H1 (cell line): ENCODE measurements at regions not wholly inside any gene's neighbourhood (a gene's known extent, or its start where the extent isn't known, plus 50 kb on each side); places are given as distances from the start of the nearest gene placed in this dataset.
A peak's percentile ranks its signal among the peaks of the same experiment; 100 is the strongest.

Experiments used
- CTCF ChIA-PET: fragments of 300-600 bp; sonication (Branson Sonifier 250); formaldehyde crosslinking; loops from one replicate; lab custom pipeline; 2021; ENCODE audit not compliant: partially characterized antibody; lab: Charles Lee
- POLR2A ChIA-PET: fragments of 300-600 bp; sonication (Branson Sonifier 250); formaldehyde crosslinking; loops from one replicate; lab custom pipeline; 2021; ENCODE audit warnings: inconsistent platforms; ENCODE audit not compliant: partially characterized antibody; lab: Charles Lee
- DNase-seq, 2 experiments: peaks; one replicate each; pipeline versions ENCODE4 v3.0.0 to v3.0.0-alpha.2; 2010 to 2022; ENCODE audit warnings: low spot score in 2 of 2, low read depth in 1 of 2, mixed read lengths in 1 of 2
- FAIRE-seq: peaks from 2 replicates; lab custom pipeline; 2011; peaks lifted over from hg19 to GRCh38; lab: Jason Lieb, UNC
- H2AFZ ChIP-seq: 2 replicates; pipeline ENCODE4 v1.8.1; 2012; ENCODE audit warnings: low read length, inconsistent platforms
- H2AK5ac ChIP-seq: 2 replicates; pipeline ENCODE4 v1.6.1; 2013; ENCODE audit warnings: low read depth, low read length
- H2BK120ac ChIP-seq: replicated peaks from 2 replicates; pipeline ENCODE3; 2013; ENCODE audit warnings: low read depth, low read length, inconsistent platforms
- H2BK12ac ChIP-seq: 2 replicates; pipeline ENCODE4 v1.6.1; 2013; ENCODE audit warnings: low read depth, low read length
- H2BK15ac ChIP-seq: 2 replicates; pipeline ENCODE4 v1.6.1; 2013; ENCODE audit warnings: low read length
- H2BK20ac ChIP-seq: 2 replicates; pipeline ENCODE4 v1.6.1; 2013; ENCODE audit warnings: low read length
- H2BK5ac ChIP-seq: 2 replicates; pipeline ENCODE4 v1.6.1; 2013; ENCODE audit warnings: low read depth, low read length
- H3K14ac ChIP-seq: 2 replicates; pipeline ENCODE4 v1.6.1; 2013; ENCODE audit warnings: inconsistent platforms; ENCODE audit not compliant: insufficient read length
- H3K18ac ChIP-seq: 2 replicates; pipeline ENCODE4 v1.6.1; 2013; ENCODE audit warnings: low read length; ENCODE audit errors: extremely low read depth
- H3K23ac ChIP-seq: 2 replicates; pipeline ENCODE4 v1.6.1; 2013; ENCODE audit warnings: inconsistent platforms; ENCODE audit not compliant: insufficient read length
- H3K23me2 ChIP-seq: 2 replicates; pipeline ENCODE4 v1.6.1; 2013; ENCODE audit warnings: low read depth, low read length
- H3K27ac ChIP-seq: 2 replicates; pipeline ENCODE4 v1.6.1; 2011; ENCODE audit warnings: low read depth, low read length, inconsistent platforms
- H3K27me3 ChIP-seq, 4 experiments: replicated peaks in 1 of 4; 1 replicate in 1 of 4; 2 replicates in 3 of 4; pipeline versions ENCODE4 v1.6.1 to v1.8.1; 2011 to 2013; ENCODE audit warnings: low read length in 3 of 4, mild to moderate bottlenecking in 3 of 4, inconsistent platforms in 2 of 4, mixed read lengths in 2 of 4, moderate library complexity in 1 of 4; ENCODE audit not compliant: control insufficient read depth in 3 of 4, insufficient read depth in 3 of 4; ENCODE audit errors: extremely low read depth in 1 of 4
- H3K36me3 ChIP-seq, 4 experiments: 2 replicates each; pipeline versions ENCODE4 v1.6.1 to v1.8.1; 2011 to 2013; ENCODE audit warnings: mild to moderate bottlenecking in 4 of 4, low read length in 3 of 4, moderate library complexity in 2 of 4, control low read depth in 1 of 4, inconsistent platforms in 1 of 4; ENCODE audit not compliant: insufficient read depth in 4 of 4, control insufficient read depth in 2 of 4
- H3K4ac ChIP-seq: replicated peaks from 2 replicates; pipeline ENCODE3; 2013; ENCODE audit warnings: low read length, low read depth, mixed read lengths, inconsistent platforms; ENCODE audit not compliant: insufficient read length
- H3K4me1 ChIP-seq, 4 experiments: replicated peaks in 1 of 4; 1 replicate in 1 of 4; 2 replicates in 3 of 4; pipeline versions ENCODE4 v1.6.1 to v1.8.1; 2011 to 2013; ENCODE audit warnings: low read length in 3 of 4, inconsistent platforms in 2 of 4, mixed read lengths in 1 of 4; ENCODE audit not compliant: insufficient read depth in 4 of 4, control insufficient read depth in 3 of 4
- H3K4me2 ChIP-seq, 2 experiments: 2 replicates each; pipeline versions ENCODE4 v1.6.1 to v1.8.1; 2011 to 2013; ENCODE audit warnings: low read depth in 2 of 2, low read length in 2 of 2, control low read depth in 1 of 2, inconsistent platforms in 1 of 2, mild to moderate bottlenecking in 1 of 2; ENCODE audit not compliant: insufficient read depth in 1 of 2
- H3K4me3 ChIP-seq, 4 experiments: fragments of 200-600, 300-600 bp in 1 of 4; sonication (generic), shearing (Covaris generic), sonication (Bioruptor Twin) in 1 of 4; 2 replicates each; pipeline versions ENCODE4 v1.5.1 to v1.8.1; 2011 to 2016; ENCODE audit warnings: low read length in 4 of 4, low read depth in 3 of 4, control low read depth in 2 of 4, inconsistent platforms in 2 of 4, mild to moderate bottlenecking in 2 of 4, mixed read lengths in 1 of 4, moderate library complexity in 1 of 4; ENCODE audit not compliant: insufficient read depth in 2 of 4; ENCODE audit errors: extremely low read depth in 1 of 4
- H3K56ac ChIP-seq: replicated peaks from 2 replicates; pipeline ENCODE3; 2013; ENCODE audit warnings: low read depth, mild to moderate bottlenecking, mixed read lengths, low read length, inconsistent platforms; ENCODE audit not compliant: insufficient read length
- H3K79me1 ChIP-seq: 2 replicates; pipeline ENCODE4 v1.6.1; 2013; ENCODE audit warnings: low read depth, low read length, control low read depth
- H3K79me2 ChIP-seq, 2 experiments: 2 replicates each; pipeline versions ENCODE4 v1.6.1 to v1.8.1; 2012 to 2013; ENCODE audit warnings: low read length in 2 of 2, mild to moderate bottlenecking in 2 of 2, inconsistent platforms in 1 of 2; ENCODE audit not compliant: insufficient read depth in 2 of 2, control insufficient read depth in 1 of 2
- H3K9ac ChIP-seq, 4 experiments: replicated peaks in 1 of 4; 1 replicate in 1 of 4; 2 replicates in 3 of 4; pipeline versions ENCODE4 v1.6.1 to v1.8.1; 2011 to 2013; ENCODE audit warnings: low read depth in 3 of 4, low read length in 3 of 4, control low read depth in 2 of 4, mild to moderate bottlenecking in 2 of 4, moderate library complexity in 2 of 4, inconsistent platforms in 1 of 4; ENCODE audit errors: extremely low read depth in 1 of 4
- H3K9me3 ChIP-seq, 2 experiments: 2 replicates each; pipeline versions ENCODE4 v1.6.1 to v1.8.1; 2012 to 2013; ENCODE audit warnings: mild to moderate bottlenecking in 2 of 2, moderate library complexity in 2 of 2, control low read depth in 1 of 2, inconsistent platforms in 1 of 2, low read depth in 1 of 2, low read length in 1 of 2, mixed read lengths in 1 of 2; ENCODE audit not compliant: insufficient read depth in 2 of 2
- H4K20me1 ChIP-seq, 2 experiments: replicated peaks in 1 of 2; 2 replicates each; pipeline versions ENCODE3 to v1.8.1; 2011 to 2013; ENCODE audit warnings: inconsistent platforms in 2 of 2, low read length in 2 of 2, mild to moderate bottlenecking in 1 of 2; ENCODE audit not compliant: insufficient read depth in 2 of 2, control insufficient read depth in 1 of 2
- H4K5ac ChIP-seq: 2 replicates; pipeline ENCODE4 v1.6.1; 2013; ENCODE audit warnings: low read length, low read depth, mixed read lengths, inconsistent platforms; ENCODE audit not compliant: insufficient read length
- H4K8ac ChIP-seq: 2 replicates; pipeline ENCODE4 v1.8.0; 2013; ENCODE audit warnings: mild to moderate bottlenecking, moderate library complexity, low read length, inconsistent platforms; ENCODE audit not compliant: insufficient read depth; ENCODE audit errors: extremely low read depth
- H4K91ac ChIP-seq: replicated peaks from 2 replicates; pipeline ENCODE3; 2013; ENCODE audit warnings: low read length, mixed read lengths, inconsistent platforms; ENCODE audit not compliant: insufficient read length
- BCL11A ChIP-seq, 2 experiments: IDR thresholded peaks; one replicate each; pipeline ENCODE4 v1.6.1; 2011; ENCODE audit warnings: low read depth in 2 of 2, low read length in 2 of 2, mild to moderate bottlenecking in 2 of 2
- CBX5 ChIP-seq: fragments of 300-800, 300-1000 bp; sonication (generic); IDR thresholded peaks from 2 replicates; pipeline ENCODE4 v1.7.1; 2016; ENCODE audit warnings: antibody characterized with exemption, low read length, low read depth
- CEBPB ChIP-seq: IDR thresholded peaks from 2 replicates; pipeline ENCODE4 v1.6.1; 2012; ENCODE audit warnings: low read depth, low read length
- CHD1 ChIP-seq: IDR thresholded peaks from 2 replicates; pipeline ENCODE4 v1.6.1; 2012; ENCODE audit warnings: low read depth, low read length, improper control_type of control experiment
- FOSL1 ChIP-seq: IDR thresholded peaks from 2 replicates; pipeline ENCODE4 v1.6.1; 2011; ENCODE audit warnings: mild to moderate bottlenecking, low read depth, low read length, moderate library complexity; ENCODE audit not compliant: insufficient read depth
- GABPA ChIP-seq: IDR thresholded peaks from 2 replicates; pipeline ENCODE4 v1.6.1; 2011; ENCODE audit warnings: mild to moderate bottlenecking, low read length, moderate library complexity, borderline replicate concordance; ENCODE audit not compliant: insufficient read depth
- HDAC2 ChIP-seq, 2 experiments: fragments of 300-600 bp in 1 of 2; sonication (generic) in 1 of 2; IDR thresholded peaks; 2 replicates each; pipeline ENCODE4 v1.6.1; 2011 to 2012; ENCODE audit warnings: low read depth in 2 of 2, low read length in 2 of 2, mild to moderate bottlenecking in 2 of 2, moderate library complexity in 2 of 2, borderline replicate concordance in 1 of 2, inconsistent platforms in 1 of 2
- JUN ChIP-seq: IDR thresholded peaks from 2 replicates; pipeline ENCODE4 v1.6.1; 2011; ENCODE audit warnings: low read depth, mild to moderate bottlenecking, improper control_type of control experiment, low read length
- POU5F1 ChIP-seq: IDR thresholded peaks from 2 replicates; pipeline ENCODE4 v1.6.1; 2011; ENCODE audit warnings: low read depth, mild to moderate bottlenecking, low read length, moderate library complexity
- RBBP5 ChIP-seq: IDR thresholded peaks from 2 replicates; pipeline ENCODE4 v1.7.1; 2012; ENCODE audit warnings: low read depth, mild to moderate bottlenecking, inconsistent platforms, low read length, moderate library complexity, borderline replicate concordance
- RXRA ChIP-seq: IDR thresholded peaks from 2 replicates; pipeline ENCODE4 v1.6.1; 2011; ENCODE audit warnings: low read depth, mild to moderate bottlenecking, low read length, moderate library complexity; ENCODE audit not compliant: insufficient read depth
- SAP30 ChIP-seq: fragments of 300-600 bp; sonication (generic); IDR thresholded peaks from 2 replicates; pipeline ENCODE4 v1.7.1; 2012; ENCODE audit warnings: low read length, moderate library complexity, mild to moderate bottlenecking, inconsistent platforms; ENCODE audit not compliant: insufficient read depth, insufficient replicate concordance
- SP4 ChIP-seq: IDR thresholded peaks from 2 replicates; pipeline ENCODE4 v1.6.1; 2012; ENCODE audit warnings: low read length, inconsistent platforms
- ZNF274 ChIP-seq: IDR thresholded peaks from 2 replicates; pipeline ENCODE4 v1.7.0; 2012; ENCODE audit warnings: low read length, borderline replicate concordance; ENCODE audit errors: extremely low read depth
- WGBS, 2 experiments: shearing (Covaris generic) in 1 of 2; methylation state at CpG; one replicate each; pipeline versions ENCODE4 v1.1.6 to v1.1.7; 2013 to 2015; ENCODE audit warnings: low lambda C conversion rate in 2 of 2, mixed read lengths in 2 of 2, inconsistent platforms in 1 of 2, low coverage in 1 of 2, missing lambda C conversion rate in 1 of 2; ENCODE audit not compliant: insufficient replicate concordance in 2 of 2, insufficient coverage in 1 of 2, insufficient read length in 1 of 2; ENCODE audit errors: extremely low coverage in 1 of 2, missing lambda C conversion rate in 1 of 2; 5-methylcytosine and 5-hydroxymethylcytosine counted together

GRCh38 chr10:22816298-22816653, 101.9 kb upstream of the PIP4K2A start:
- H4K8ac ChIP-seq, result no peak overlapping the region
- no peak overlapping the region; the same call in 1 of the 2 replicates for H2BK12ac ChIP-seq
- no peaks in the 10 kb centered on the region for H3K9me3 ChIP-seq
- no peak overlapping the region for H2BK5ac ChIP-seq
- H3K4me1 ChIP-seq, result no peaks in the 10 kb centered on the region
- TF ChIP-seq SAP30 (no peak), FOSL1 (no peak), CEBPB (no peak), JUN (no peak), BCL11A (IDR thresholded peaks at IDR 0.05; ENCODE audit: low read depth in 2 of 2, low read length in 2 of 2) (no peak), HDAC2 (IDR thresholded peaks at IDR 0.05; ENCODE audit: borderline replicate concordance in 1 of 2, low read depth in 2 of 2, low read length in 2 of 2) (no peak), ZNF274 (no peak), CHD1 (no peak), POU5F1 (no peak), SP4 (no peak), GABPA (no peak), RBBP5 (no peak), CBX5 (no peak), RXRA (no peak)
- no peaks in the 10 kb centered on the region for H4K20me1 ChIP-seq
- 93% methylated on average over 4 of the region's 4 CpGs; no CpG with 5 or more reads in 1 of the 2 experiments for WGBS, 2 experiments
- H3K79me1 ChIP-seq, result no peaks in the 10 kb centered on the region
- H3K27me3 ChIP-seq, result peaks cover 0 to 6% (median 2%) of the 10 kb centered on the region in 4 experiments; a peak in 5 of 7 replicates
- H3K18ac ChIP-seq, result peak overlapping the region; percentile 5; the same call in 1 of the 2 replicates
- DNase-seq (no peak), FAIRE-seq (no peak)
- no peak overlapping the region for H2AFZ ChIP-seq
- no peak overlapping the region for H2AK5ac ChIP-seq
- no peak overlapping the region for H3K56ac ChIP-seq
- ChIA-PET POLR2A (no interaction called here), CTCF (interaction anchor here (0.7 kb wide), 1 partner anchor 556 kb away, joined by 4 read pairs; no protein-coding TSS in a partner anchor)
- no peak overlapping the region for H4K5ac ChIP-seq
- no peaks in the 10 kb centered on the region for H3K36me3 ChIP-seq
- no peak overlapping the region for H3K23ac ChIP-seq
- no peak overlapping the region for H3K4me2 ChIP-seq
- H3K4me3 ChIP-seq, result no peak overlapping the region
- no peaks in the 10 kb centered on the region for H3K79me2 ChIP-seq
- no peak overlapping the region for H2BK15ac ChIP-seq
- no peak overlapping the region for H4K91ac ChIP-seq
- H3K23me2 ChIP-seq, result no peaks in the 10 kb centered on the region
- no peak overlapping the region for H2BK120ac ChIP-seq
- no peak overlapping the region for H3K27ac ChIP-seq
- no peak overlapping the region for H2BK20ac ChIP-seq
- H3K9ac ChIP-seq, result no peak overlapping the region
- H3K4ac ChIP-seq, result no peak overlapping the region
- H3K14ac ChIP-seq, result no peak overlapping the region
